ENCODE measurements at regions not wholly inside any gene's neighbourhood (a gene's known extent, or its start where the extent isn't known, plus 50 kb on each side); places are given as distances from the start of the nearest gene placed in this dataset.
"Not testable (repeated sequence)": the region's sequence is repeated elsewhere in the genome, so short reads cannot be mapped to it uniquely, and the experiment has no call there.

- no peak for DNase-seq
Observed at GRCh38 chr12:88870000-88870737, 289.9 kb upstream of the KITLG start.

- no peak for DNase-seq
Observed at GRCh38 chr12:88868050-88868449, 287.8 kb upstream of the KITLG start.

GRCh38 chr12:88867510-88867909 lies 287.2 kb upstream of the KITLG start:
- no peak for DNase-seq

- DNase-seq, result no peak
Observed at GRCh38 chr12:88866881-88867280, 286.6 kb upstream of the KITLG start.

GRCh38 chr12:88865537-88865936 lies 285.3 kb upstream of the KITLG start:
- DNase-seq, result no peak

GRCh38 chr12:88860851-88861250 lies 280.6 kb upstream of the KITLG start:
- DNase-seq, result no peak

- DNase-seq, result no peak
Observed at GRCh38 chr12:88856201-88856600, 275.9 kb upstream of the KITLG start.

GRCh38 chr12:88855301-88855700 lies 275.0 kb upstream of the KITLG start:
- no peak for DNase-seq

GRCh38 chr12:88854260-88854659 lies 274.0 kb upstream of the KITLG start:
- DNase-seq, result no peak

GRCh38 chr12:88847246-88847645 lies 267.0 kb upstream of the KITLG start:
- not testable (repeated sequence) for DNase-seq

GRCh38 chr12:88844426-88844825 lies 264.2 kb upstream of the KITLG start:
- no peak for DNase-seq

- no peak for DNase-seq
Observed at GRCh38 chr12:88842314-88842713, 262.0 kb upstream of the KITLG start.

GRCh38 chr12:88839486-88839885 lies 259.2 kb upstream of the KITLG start:
- no peak for DNase-seq

GRCh38 chr12:88836156-88836555 lies 255.9 kb upstream of the KITLG start:
- DNase-seq, result no peak

- DNase-seq, result no peak
Observed at GRCh38 chr12:88834226-88834625, 254.0 kb upstream of the KITLG start.

GRCh38 chr12:88833641-88834116 lies 253.4 kb upstream of the KITLG start:
- no peak for DNase-seq

GRCh38 chr12:88828537-88828936 lies 248.3 kb upstream of the KITLG start:
- not testable (repeated sequence) for DNase-seq

GRCh38 chr12:88820012-88820411 lies 239.7 kb upstream of the KITLG start:
- DNase-seq, result no peak

- no peak for DNase-seq
Observed at GRCh38 chr12:88816201-88816600, 235.9 kb upstream of the KITLG start.

GRCh38 chr12:88814779-88815178 lies 234.5 kb upstream of the KITLG start:
- DNase-seq, result no peak

GRCh38 chr12:88812610-88813009 lies 232.3 kb upstream of the KITLG start:
- DNase-seq, result no peak

GRCh38 chr12:88810806-88811205 lies 230.5 kb upstream of the KITLG start:
- DNase-seq, result no peak

- not testable (repeated sequence) for DNase-seq
Observed at GRCh38 chr12:88809841-88810240, 229.6 kb upstream of the KITLG start.

- DNase-seq, result no peak
Observed at GRCh38 chr12:88805692-88806091, 225.4 kb upstream of the KITLG start.

GRCh38 chr12:88805286-88805685 lies 225.0 kb upstream of the KITLG start:
- DNase-seq, result no peak

Measured in GOT3 (cell line).